GM19023 (cell line): ENCODE measurements at regions not wholly inside any gene's neighbourhood (a gene's known extent, or its start where the extent isn't known, plus 50 kb on each side); places are given as distances from the start of the nearest gene placed in this dataset.
"Not testable (repeated sequence)": the region's sequence is repeated elsewhere in the genome, so short reads cannot be mapped to it uniquely, and the experiment has no call there.

Experiments
- ATAC-seq: cut with Tn5 transposase; IDR thresholded peaks from one replicate; pipeline ENCODE4 v1.9.1; 2021; ENCODE audit warnings: mild to moderate bottlenecking, moderate library complexity; ENCODE audit not compliant: unreplicated experiment

GRCh38 chr1:217921126-217921904 lies 290.2 kb downstream of the SPATA17 start:
- ATAC-seq, result no peak

GRCh38 chr1:217924924-217925323 lies 293.8 kb downstream of the SPATA17 start:
- ATAC-seq, result no peak

GRCh38 chr1:217929213-217929885 lies 298.2 kb downstream of the SPATA17 start:
- no peak for ATAC-seq

GRCh38 chr1:217943361-217943760 lies 312.2 kb downstream of the SPATA17 start:
- ATAC-seq, result no peak

GRCh38 chr1:217944550-217944949 lies 313.4 kb downstream of the SPATA17 start:
- ATAC-seq, result no peak

- ATAC-seq, result no peak
Observed at GRCh38 chr1:217946511-217946910, 315.4 kb downstream of the SPATA17 start.

- no peak for ATAC-seq
Observed at GRCh38 chr1:217948741-217949140, 317.6 kb downstream of the SPATA17 start.

GRCh38 chr1:217953330-217953729 lies 322.2 kb downstream of the SPATA17 start:
- ATAC-seq, result no peak

GRCh38 chr1:217953922-217954321 lies 322.8 kb downstream of the SPATA17 start:
- ATAC-seq, result no peak

- ATAC-seq, result no peak
Observed at GRCh38 chr1:217955723-217956122, 324.6 kb downstream of the SPATA17 start.

- no peak for ATAC-seq
Observed at GRCh38 chr1:217965156-217965786, 319.8 kb upstream of the RRP15 start.

GRCh38 chr1:217968085-217968484 lies 317.0 kb upstream of the RRP15 start:
- no peak for ATAC-seq

- ATAC-seq, result no peak
Observed at GRCh38 chr1:217969428-217969827, 315.7 kb upstream of the RRP15 start.

GRCh38 chr1:217977943-217978342 lies 307.1 kb upstream of the RRP15 start:
- ATAC-seq, result no peak

GRCh38 chr1:217981430-217981829 lies 303.7 kb upstream of the RRP15 start:
- ATAC-seq, result no peak

GRCh38 chr1:217982331-217983050 lies 302.6 kb upstream of the RRP15 start:
- no peak for ATAC-seq

- ATAC-seq, result no peak
Observed at GRCh38 chr1:217983051-217983375, 302.1 kb upstream of the RRP15 start.

- no peak for ATAC-seq
Observed at GRCh38 chr1:217985641-217986040, 299.5 kb upstream of the RRP15 start.

GRCh38 chr1:217989510-217989909 lies 295.6 kb upstream of the RRP15 start:
- ATAC-seq, result no peak

- ATAC-seq, result no peak
Observed at GRCh38 chr1:217993439-217993838, 291.7 kb upstream of the RRP15 start.

GRCh38 chr1:218008296-218008695 lies 276.8 kb upstream of the RRP15 start:
- ATAC-seq, result not testable (repeated sequence)
